Lower lobe of right lung (tissue), 2 donors: ENCODE measurements at regions not wholly inside any gene's neighbourhood (a gene's known extent, or its start where the extent isn't known, plus 50 kb on each side); places are given as distances from the start of the nearest gene placed in this dataset.

Experiments used
- ATAC-seq, 2 donors: fragments of 200-7000 bp; cut with Tn5 transposase; one replicate each; pipeline ENCODE4 v1.9.1; 2020 to 2022; ENCODE audit warnings: mild to moderate bottlenecking in 2 of 2, moderate library complexity in 2 of 2
- DNase-seq: peaks from one replicate; pipeline ENCODE4 v3.0.0-alpha.2; 2020
- H3K27ac ChIP-seq: fragments of 200-600 bp; one replicate; pipeline ENCODE4 v1.8.0; 2022
- H3K27me3 ChIP-seq: fragments of 200-600 bp; one replicate; pipeline ENCODE4 v1.8.0; 2022; ENCODE audit warnings: low read depth
- H3K36me3 ChIP-seq: fragments of 200-600 bp; one replicate; pipeline ENCODE4 v1.8.0; 2022; ENCODE audit warnings: mild to moderate bottlenecking
- H3K4me1 ChIP-seq: fragments of 200-600 bp; one replicate; pipeline ENCODE4 v1.8.0; 2022
- H3K4me3 ChIP-seq: fragments of 200-600 bp; one replicate; pipeline ENCODE4 v1.8.0; 2022; ENCODE audit warnings: mild to moderate bottlenecking
- H3K9me3 ChIP-seq: fragments of 200-600 bp; one replicate; pipeline ENCODE4 v1.8.0; 2022
- intact Hi-C: fragments of 100-400 bp; cut with DNase I; formaldehyde crosslinking; loops from one replicate; pipeline ENCODE4 v1.11.0; 2022
- TF ChIP-seq, protein P1 (sequence below): fragments of 200-600 bp; IDR thresholded peaks from one replicate; pipeline ENCODE4 v1.8.0; 2022; ENCODE audit warnings: antibody characterized with exemption, mild to moderate bottlenecking
- donor health status: DM: no; HTN: yes; CAD: no; lungs with severe emphysema.

DNA sequence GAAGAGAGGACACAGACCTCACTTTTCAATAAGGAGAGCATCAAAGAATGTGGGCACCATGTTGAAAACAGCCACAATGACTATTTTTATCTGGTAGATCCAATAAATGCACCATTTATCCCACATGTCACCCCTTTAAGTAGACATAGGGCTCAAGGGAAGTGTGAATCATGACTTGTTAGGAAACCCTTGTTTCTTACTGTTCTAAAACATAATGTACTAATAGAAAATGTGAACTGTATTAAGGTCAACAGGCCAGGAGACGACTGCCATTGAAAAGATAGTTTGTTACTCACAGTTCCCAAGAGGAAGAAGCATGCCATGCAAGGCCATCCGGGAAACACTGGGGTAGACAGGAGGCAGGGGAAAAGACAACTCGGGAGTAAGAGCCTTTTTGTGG lies 137.7 kb downstream of the EN1 start:
- TF ChIP-seq, protein P1, sequence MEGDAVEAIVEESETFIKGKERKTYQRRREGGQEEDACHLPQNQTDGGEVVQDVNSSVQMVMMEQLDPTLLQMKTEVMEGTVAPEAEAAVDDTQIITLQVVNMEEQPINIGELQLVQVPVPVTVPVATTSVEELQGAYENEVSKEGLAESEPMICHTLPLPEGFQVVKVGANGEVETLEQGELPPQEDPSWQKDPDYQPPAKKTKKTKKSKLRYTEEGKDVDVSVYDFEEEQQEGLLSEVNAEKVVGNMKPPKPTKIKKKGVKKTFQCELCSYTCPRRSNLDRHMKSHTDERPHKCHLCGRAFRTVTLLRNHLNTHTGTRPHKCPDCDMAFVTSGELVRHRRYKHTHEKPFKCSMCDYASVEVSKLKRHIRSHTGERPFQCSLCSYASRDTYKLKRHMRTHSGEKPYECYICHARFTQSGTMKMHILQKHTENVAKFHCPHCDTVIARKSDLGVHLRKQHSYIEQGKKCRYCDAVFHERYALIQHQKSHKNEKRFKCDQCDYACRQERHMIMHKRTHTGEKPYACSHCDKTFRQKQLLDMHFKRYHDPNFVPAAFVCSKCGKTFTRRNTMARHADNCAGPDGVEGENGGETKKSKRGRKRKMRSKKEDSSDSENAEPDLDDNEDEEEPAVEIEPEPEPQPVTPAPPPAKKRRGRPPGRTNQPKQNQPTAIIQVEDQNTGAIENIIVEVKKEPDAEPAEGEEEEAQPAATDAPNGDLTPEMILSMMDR = no peak
- no peaks in the 10 kb centered on the region for H3K9me3 ChIP-seq
- no peak overlapping the region for H3K4me3 ChIP-seq
- DNase-seq (no peak), ATAC-seq (no peak)
- no peaks in the 10 kb centered on the region for H3K4me1 ChIP-seq
- no peaks in the 10 kb centered on the region for H3K36me3 ChIP-seq
- no peak overlapping the region for H3K27ac ChIP-seq
- H3K27me3 ChIP-seq = no peaks in the 10 kb centered on the region
- intact Hi-C loops = no loop called here

DNA sequence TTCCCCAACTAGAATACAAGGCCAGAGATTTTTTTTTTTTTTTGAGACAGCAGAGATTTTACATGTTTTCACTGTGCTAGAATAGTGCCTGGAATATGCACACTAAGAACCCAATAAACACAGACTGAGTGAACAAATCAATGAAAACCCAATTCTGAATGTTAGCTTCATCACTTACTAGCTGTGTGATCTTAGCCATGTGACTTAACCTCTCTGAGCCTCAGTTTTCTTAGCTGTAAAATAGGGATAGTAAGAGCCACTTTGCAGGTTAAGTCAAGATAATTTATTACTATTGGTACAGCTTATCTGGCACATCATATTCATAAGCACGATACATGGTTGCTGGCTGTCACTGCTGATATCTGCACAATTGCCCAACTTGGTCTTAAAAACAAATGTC lies 140.6 kb downstream of the EN1 start:
- Histone ChIP-seq H3K4me1 (no peaks in the 10 kb centered on the region), H3K4me3 (no peak overlapping the region), H3K27ac (no peak overlapping the region), H3K9me3 (no peaks in the 10 kb centered on the region), H3K27me3 (no peaks in the 10 kb centered on the region), H3K36me3 (no peaks in the 10 kb centered on the region)
- TF ChIP-seq, protein P1 = no peak
- intact Hi-C loops = no loop called here
- ATAC-seq = no peak
- DNase-seq = no peak

DNA sequence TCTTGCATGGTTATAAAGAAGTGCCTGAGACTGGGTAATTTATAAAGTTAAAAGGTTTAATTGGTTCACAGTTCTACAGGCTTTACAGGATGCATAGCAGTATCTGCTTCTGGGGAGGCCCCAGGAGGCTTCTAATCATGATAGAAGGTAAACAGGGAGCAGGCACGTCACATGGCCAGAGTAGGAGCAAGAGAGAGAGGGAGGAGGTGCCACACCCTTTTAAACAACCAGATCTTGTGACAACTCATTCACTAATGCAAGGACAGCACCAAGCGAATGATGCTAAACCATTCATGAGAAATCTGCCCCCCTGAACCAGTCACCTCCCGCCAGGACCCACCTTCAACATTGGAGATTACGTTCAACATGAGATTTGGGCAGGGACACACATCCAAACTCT lies 141.1 kb downstream of the EN1 start:
- TF ChIP-seq, protein P1 = no peak
- Histone ChIP-seq H3K9me3 (no peaks in the 10 kb centered on the region), H3K4me1 (no peaks in the 10 kb centered on the region), H3K4me3 (no peak overlapping the region), H3K27me3 (no peaks in the 10 kb centered on the region), H3K27ac (no peak overlapping the region), H3K36me3 (no peaks in the 10 kb centered on the region)
- DNase-seq (no peak), ATAC-seq (no peak)
- intact Hi-C loops = no loop called here

DNA sequence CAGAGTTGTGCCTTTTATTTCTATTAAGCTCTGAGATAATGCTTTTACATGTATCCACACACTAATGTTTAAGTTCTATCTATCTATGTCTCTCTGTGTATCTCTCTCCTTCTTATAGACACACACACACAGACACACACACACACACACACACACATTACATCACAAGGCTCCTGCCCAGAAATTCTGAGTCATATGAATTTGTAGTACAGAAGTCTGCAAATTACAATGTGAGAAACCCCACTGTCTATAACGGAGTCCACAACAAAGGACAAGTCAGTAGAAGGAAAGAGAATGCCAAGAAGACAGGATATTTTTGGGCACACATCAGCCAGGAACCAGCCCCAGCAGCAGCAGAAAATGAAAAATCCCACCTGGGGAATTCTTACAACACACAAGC lies 142.4 kb downstream of the EN1 start:
- Histone ChIP-seq H3K27ac (no peak overlapping the region), H3K9me3 (peaks cover 3% of the 10 kb centered on the region), H3K36me3 (no peaks in the 10 kb centered on the region), H3K27me3 (no peaks in the 10 kb centered on the region), H3K4me3 (no peak overlapping the region), H3K4me1 (no peaks in the 10 kb centered on the region)
- intact Hi-C loops = no loop called here
- ATAC-seq (no peak), DNase-seq (no peak)
- TF ChIP-seq, protein P1 = no peak

DNA sequence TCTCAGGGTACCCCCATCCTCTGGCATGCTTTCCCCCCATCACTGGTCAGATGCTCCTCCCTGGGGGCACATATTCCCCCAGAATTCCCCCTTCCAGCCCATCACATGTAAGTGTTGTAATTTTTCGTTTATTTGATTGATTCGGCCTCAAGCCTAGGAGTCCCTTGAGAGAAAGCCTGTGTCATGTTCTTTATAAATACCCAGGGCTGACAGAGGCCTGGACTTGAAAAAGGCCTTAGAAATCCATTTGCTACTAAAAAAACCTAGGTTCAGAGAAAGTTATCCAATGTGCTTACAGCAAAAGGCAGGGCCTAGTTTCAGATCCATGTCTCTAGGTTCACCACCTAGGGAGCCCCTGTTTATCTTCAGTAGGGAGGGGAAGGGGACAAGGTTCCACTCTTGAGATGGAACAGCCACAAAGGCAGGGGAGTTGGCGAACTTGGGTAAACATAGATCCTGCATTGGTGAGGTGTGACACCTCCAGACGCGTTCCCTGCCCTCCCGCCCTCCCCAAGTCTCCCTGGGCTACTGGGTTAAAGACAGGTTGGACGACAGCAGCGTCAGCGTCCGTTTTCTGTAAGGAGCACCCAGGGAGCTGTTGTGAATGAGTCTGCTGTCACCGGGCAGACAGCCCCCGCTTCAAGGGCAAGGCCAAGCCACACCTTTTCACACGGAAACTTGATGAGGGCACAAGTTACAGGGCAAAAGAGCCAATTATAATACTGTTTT lies 147.8 kb downstream of the EN1 start:
- intact Hi-C loops = no loop called here
- Histone ChIP-seq H3K27me3 (no peaks in the 10 kb centered on the region), H3K9me3 (peaks cover 3% of the 10 kb centered on the region), H3K4me1 (no peaks in the 10 kb centered on the region), H3K4me3 (no peak overlapping the region), H3K27ac (no peak overlapping the region), H3K36me3 (no peaks in the 10 kb centered on the region)
- TF ChIP-seq, protein P1 = no peak
- ATAC-seq (no peak), DNase-seq (no peak)
